ENCODE measurements at regions not wholly inside any gene's neighbourhood (a gene's known extent, or its start where the extent isn't known, plus 50 kb on each side); places are given as distances from the start of the nearest gene placed in this dataset.

- no peak overlapping the region for H3K4me3 Mint-ChIP-seq (ENCODE audit: unreplicated experiment)
- no peak for DNase-seq (ENCODE audit: extremely low spot score, unreplicated experiment)
- H3K27me3 Mint-ChIP-seq (ENCODE audit: unreplicated experiment) = no peaks in the 10 kb centered on the region
- TF ChIP-seq CTCF (IDR thresholded peaks at IDR 0.05) = no peak
- H3K4me1 Mint-ChIP-seq (ENCODE audit: unreplicated experiment) = peaks cover 41% of the 10 kb centered on the region
- H3K9me3 Mint-ChIP-seq (ENCODE audit: unreplicated experiment) = no peaks in the 10 kb centered on the region
- no peak overlapping the region for H3K27ac Mint-ChIP-seq (ENCODE audit: unreplicated experiment)
- H3K36me3 Mint-ChIP-seq (ENCODE audit: unreplicated experiment) = no peaks in the 10 kb centered on the region
Measured at GRCh38 chr9:134221273-134222017, 57.1 kb upstream of the RNU6ATAC start.

- DNase-seq (ENCODE audit: extremely low spot score, unreplicated experiment) = no peak
- Mint-ChIP-seq H3K4me3 (ENCODE audit: unreplicated experiment) (no peak overlapping the region), H3K36me3 (ENCODE audit: unreplicated experiment) (no peaks in the 10 kb centered on the region), H3K27me3 (ENCODE audit: unreplicated experiment) (no peaks in the 10 kb centered on the region), H3K4me1 (ENCODE audit: unreplicated experiment) (peaks cover 40% of the 10 kb centered on the region), H3K9me3 (ENCODE audit: unreplicated experiment) (no peaks in the 10 kb centered on the region), H3K27ac (ENCODE audit: unreplicated experiment) (no peak overlapping the region)
- no peak for TF ChIP-seq CTCF (IDR thresholded peaks at IDR 0.05)
Measured at GRCh38 chr9:134222018-134222573, 57.7 kb upstream of the RNU6ATAC start.

- Mint-ChIP-seq H3K36me3 (ENCODE audit: unreplicated experiment) (no peaks in the 10 kb centered on the region), H3K27me3 (ENCODE audit: unreplicated experiment) (no peaks in the 10 kb centered on the region), H3K4me3 (ENCODE audit: unreplicated experiment) (no peak overlapping the region), H3K9me3 (ENCODE audit: unreplicated experiment) (no peaks in the 10 kb centered on the region), H3K27ac (ENCODE audit: unreplicated experiment) (no peak overlapping the region), H3K4me1 (ENCODE audit: unreplicated experiment) (peaks cover 36% of the 10 kb centered on the region)
- no peak for DNase-seq (ENCODE audit: extremely low spot score, unreplicated experiment)
- no peak for TF ChIP-seq CTCF (IDR thresholded peaks at IDR 0.05)
Measured at GRCh38 chr9:134223091-134223490, 58.7 kb upstream of the RNU6ATAC start.

- no peaks in the 10 kb centered on the region for H3K27me3 Mint-ChIP-seq (ENCODE audit: unreplicated experiment)
- TF ChIP-seq CTCF (IDR thresholded peaks at IDR 0.05) = no peak
- H3K4me3 Mint-ChIP-seq (ENCODE audit: unreplicated experiment) = no peak overlapping the region
- peak overlapping the region; percentile 52 for H3K27ac Mint-ChIP-seq (ENCODE audit: unreplicated experiment)
- peaks cover 35% of the 10 kb centered on the region for H3K4me1 Mint-ChIP-seq (ENCODE audit: unreplicated experiment)
- no peak for DNase-seq (ENCODE audit: extremely low spot score, unreplicated experiment)
- no peaks in the 10 kb centered on the region for H3K36me3 Mint-ChIP-seq (ENCODE audit: unreplicated experiment)
- H3K9me3 Mint-ChIP-seq (ENCODE audit: unreplicated experiment) = no peaks in the 10 kb centered on the region
Measured at GRCh38 chr9:134223591-134224122, 59.3 kb upstream of the RNU6ATAC start.

GRCh38 chr9:134224127-134224526, 59.8 kb upstream of the RNU6ATAC start:
- H3K9me3 Mint-ChIP-seq (ENCODE audit: unreplicated experiment) = no peaks in the 10 kb centered on the region
- H3K36me3 Mint-ChIP-seq (ENCODE audit: unreplicated experiment) = no peaks in the 10 kb centered on the region
- TF ChIP-seq CTCF (IDR thresholded peaks at IDR 0.05) = no peak
- no peak overlapping the region for H3K4me3 Mint-ChIP-seq (ENCODE audit: unreplicated experiment)
- H3K27ac Mint-ChIP-seq (ENCODE audit: unreplicated experiment) = no peak overlapping the region
- H3K4me1 Mint-ChIP-seq (ENCODE audit: unreplicated experiment) = peaks cover 35% of the 10 kb centered on the region
- no peak for DNase-seq (ENCODE audit: extremely low spot score, unreplicated experiment)
- no peaks in the 10 kb centered on the region for H3K27me3 Mint-ChIP-seq (ENCODE audit: unreplicated experiment)

Data from osteocyte (in vitro differentiated cells).